T-helper 2 cell treated with Interferon-gamma antibody and Interleukin-4, amounts not matched to agents 100 ng/mL and 5 ng/mL, for 36 hours (primary cell): ENCODE measurements at regions not wholly inside any gene's neighbourhood (a gene's known extent, or its start where the extent isn't known, plus 50 kb on each side); places are given as distances from the start of the nearest gene placed in this dataset.

ENCODE experiments used
- intact Hi-C: fragments of 100-400 bp; cut with micrococcal nuclease; formaldehyde crosslinking; loops from one replicate; pipeline ENCODE4 v1.15.1; 2023

DNA sequence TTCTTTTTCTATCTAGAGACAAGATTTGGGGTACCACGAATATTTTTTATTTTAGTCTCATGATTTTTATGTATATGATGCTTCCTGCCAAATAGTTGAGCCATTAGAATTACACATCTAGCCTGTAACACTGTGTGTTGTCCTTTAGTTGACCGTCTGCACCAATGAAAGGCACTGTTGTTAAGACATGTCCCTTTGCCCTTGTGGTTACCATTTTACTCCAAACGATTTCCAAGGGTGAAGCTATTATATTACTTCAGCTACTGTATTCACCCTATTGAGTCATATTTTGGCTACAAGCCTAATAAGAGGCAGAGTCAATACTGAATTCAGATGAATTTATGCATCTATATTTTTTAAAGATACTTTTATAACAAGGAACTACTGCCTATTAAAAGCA is 207.6 kb downstream of the CETN3 start:
- intact Hi-C loops = no loop called here

DNA sequence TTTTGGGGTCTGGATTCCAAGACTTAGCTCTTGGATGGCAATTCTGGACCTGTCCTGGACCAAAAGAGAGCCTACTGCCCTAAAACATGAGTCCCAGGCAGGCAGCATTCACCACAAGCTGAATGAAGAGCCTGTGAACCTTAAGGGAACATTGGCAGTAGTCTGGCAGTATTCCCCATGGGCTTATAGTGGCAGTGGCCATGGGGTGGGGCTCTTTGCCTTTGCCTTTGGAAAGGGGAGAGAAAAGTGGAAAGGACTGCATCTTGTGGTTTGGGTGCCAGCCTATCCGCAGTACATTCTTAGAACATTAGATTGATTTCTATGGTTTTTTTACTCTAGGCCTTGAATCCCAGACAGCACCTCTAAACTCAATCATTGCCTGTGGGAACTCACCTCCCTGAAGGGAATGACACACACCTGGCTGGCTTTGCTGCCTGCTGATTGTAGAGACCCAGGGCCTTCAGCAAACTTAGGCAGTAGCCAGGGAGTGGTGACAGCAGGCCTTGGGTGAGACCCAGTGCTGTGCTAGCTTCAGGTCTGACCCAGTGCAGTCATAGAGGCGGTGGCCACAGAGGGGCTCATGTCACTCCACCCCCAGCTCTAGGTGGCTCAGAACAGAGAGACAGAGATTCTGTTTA is 216.3 kb downstream of the CETN3 start:
- intact Hi-C loops = no loop called here

DNA sequence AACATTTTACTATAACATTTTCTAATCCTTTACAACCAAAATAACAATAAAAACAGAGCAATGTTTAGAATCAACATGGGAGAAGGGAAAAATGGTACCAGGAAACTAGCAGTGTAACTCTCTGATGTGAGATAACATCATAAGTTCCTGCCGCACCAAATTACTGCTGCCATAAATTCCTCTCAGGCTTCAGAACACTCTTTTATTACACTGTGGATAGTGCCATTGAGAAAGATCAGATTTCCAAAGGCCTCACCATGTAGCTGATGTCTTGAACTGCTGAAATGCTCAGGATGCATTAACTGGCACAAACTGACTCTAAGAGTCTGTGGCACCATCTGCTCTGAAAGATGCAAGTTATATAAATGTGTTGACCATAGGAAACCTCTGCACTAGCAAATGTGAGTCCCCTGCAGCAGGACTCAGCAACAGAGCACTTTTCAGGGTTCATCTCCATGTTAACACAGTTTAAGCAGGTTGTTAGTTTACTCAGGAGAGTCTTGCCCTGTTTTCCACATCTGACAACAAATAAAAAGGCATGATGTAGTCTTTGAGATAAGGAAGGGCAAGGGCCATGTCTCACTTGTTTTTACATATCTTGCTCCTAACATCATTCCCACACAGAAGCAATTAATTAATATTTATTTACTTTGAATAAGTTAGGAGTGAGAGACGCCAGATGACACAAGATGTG is 218.1 kb downstream of the CETN3 start:
- intact Hi-C loops = no loop called here

DNA sequence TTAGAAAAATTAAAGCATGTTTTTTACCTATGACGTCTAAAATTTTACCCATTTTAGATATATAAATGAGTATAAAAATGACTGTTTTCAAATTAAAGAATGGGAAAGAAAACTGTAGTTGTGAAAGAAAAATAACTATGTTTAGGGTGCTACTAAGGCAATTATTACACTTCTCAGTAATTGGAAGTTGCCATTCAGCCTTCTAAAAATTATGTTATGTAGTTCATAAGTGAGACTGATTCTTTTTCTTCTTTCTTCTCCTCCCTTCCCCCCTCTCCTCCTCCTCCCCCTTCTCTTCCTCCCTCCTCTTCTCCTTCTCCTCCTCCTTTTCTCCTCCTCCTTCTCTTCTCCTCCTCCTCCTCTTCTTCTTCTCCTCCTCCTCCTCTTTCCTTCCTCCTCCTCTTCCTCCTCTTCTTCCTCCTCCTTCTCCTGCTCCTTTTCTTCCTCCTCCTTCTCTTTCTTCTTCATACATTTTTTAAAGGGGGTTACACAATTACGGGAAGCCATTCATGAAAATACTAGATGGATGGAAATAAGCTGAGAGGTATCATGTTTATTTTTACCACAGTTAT is 223.6 kb downstream of the CETN3 start:
- intact Hi-C loops = no loop called here

DNA sequence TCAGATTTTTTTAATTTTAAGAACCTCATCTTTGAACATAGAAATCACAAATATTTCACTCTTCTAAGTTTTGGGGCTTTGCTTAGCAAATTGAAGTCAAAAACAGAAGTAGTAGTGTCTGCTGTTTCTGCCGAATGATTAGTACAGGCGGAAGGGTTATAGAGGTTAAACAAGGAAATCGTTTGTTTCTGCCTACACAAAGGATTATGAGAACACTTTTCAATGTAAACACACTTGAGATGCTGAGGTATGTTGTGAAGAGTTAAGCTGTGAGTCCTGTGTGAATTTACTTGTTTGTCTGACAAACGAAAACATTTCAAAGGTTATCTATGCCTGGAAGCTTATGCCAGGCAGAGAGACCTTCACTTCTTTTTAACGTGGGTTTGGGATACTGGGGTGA is 224.8 kb downstream of the CETN3 start:
- intact Hi-C loops = no loop called here

DNA sequence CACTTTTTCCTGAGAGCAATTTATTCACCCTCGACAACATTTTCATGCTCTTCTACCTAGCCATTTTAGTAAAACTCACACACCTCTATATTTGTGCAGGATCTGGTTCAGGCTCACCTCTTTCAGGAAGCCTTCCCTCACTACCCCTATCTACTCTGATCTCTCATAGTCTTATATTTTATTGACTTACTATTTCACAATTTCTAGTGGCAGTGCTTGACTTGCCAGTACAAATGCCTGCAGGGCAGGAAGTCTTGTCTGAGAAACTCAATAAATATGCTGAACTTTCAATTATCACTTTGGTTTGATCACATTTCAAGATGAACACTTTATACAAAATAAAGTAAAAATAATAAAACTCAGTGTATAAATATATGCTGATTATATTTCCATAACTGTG is 226.8 kb downstream of the CETN3 start:
- intact Hi-C loops = no loop called here

DNA sequence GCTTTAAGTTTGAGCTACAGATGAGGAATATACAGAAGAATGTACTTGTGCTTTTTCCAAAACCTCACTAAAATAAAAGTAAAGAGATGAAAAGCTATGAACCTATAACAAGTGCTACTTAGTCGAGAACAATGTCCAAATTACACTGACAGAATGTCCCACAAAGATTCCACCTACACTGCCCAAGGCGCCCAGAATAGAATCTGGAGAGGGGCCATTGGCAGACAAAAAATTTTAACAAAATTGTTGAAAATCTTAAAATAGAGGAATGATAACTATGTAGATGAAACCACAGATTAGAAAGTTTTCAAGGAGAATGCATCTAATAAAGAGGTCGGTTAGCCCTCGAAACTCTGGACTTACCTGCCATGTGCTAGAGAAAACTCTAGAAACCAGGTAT is 235.3 kb downstream of the CETN3 start:
- intact Hi-C loops = no loop called here

DNA sequence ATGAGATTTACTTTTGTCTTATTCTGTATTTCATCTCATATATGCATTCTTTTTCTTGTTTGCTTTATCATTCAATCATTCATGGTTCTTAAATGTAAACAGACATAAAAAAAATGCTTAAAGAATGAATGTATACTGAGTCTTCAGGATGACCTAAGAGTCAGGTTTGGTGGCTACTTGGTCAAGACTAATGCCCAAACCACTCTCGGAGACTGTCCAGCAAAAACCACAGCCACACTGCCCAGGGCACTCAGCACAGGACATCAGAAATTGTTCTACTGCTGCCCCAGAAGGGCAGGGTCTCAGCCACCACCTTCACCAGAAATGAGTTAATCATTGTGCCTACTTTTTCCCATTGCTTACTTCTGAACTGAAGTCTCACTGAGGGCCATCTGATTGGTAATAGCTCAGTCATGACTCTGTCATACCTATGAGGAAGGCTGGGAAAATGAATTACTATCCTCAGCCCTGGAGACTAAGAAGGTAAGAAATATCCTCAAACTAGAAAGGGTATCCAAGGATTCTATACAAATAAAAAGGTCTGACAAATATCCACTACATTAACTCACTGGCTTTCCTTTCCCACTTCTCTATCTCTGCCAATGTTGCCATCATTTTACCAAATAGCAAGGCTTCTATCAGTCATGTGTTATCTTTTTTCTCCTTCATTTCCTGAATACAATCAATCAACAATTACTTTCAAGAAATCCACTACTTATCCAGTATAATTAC is 236.1 kb downstream of the CETN3 start:
- intact Hi-C loops = no loop called here

DNA sequence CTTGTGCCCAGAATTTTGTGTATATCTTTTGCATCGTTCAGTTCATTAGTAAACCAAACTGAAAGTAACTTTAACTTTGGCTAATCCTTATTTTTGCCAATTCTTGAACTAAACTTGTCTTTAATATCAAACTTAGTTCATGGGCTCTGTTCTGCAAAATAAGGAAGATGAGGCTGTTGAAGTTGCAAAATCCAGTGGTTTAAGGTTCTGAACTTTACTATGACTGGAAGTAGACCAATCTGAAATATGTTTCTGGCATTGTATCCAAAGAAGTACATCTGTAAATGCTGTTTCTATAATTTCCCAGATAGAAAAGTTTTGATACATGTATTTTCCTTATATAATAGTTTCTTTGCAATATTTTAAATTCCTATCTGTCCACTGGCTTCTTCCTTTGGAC is 238.1 kb downstream of the CETN3 start:
- intact Hi-C loops = no loop called here

DNA sequence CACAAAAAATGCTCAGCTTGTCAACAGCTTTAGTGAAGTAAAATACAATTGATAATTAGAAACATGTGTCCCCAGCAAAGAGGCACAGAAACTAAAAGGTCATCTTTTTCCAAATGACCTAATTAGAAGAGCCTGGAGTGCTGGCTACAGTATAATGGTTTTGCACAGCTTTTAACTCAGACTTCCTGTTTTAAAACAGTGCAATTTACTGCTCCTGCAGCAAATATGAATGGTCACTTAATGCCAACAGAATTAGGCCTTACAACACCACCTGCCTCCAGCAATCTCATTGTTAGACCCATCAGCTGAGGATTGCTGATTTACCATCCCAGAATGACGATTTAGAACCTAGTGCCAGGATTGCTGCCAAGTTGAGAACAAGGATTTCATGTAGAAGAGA is 239.3 kb downstream of the CETN3 start:
- intact Hi-C loops = no loop called here

DNA sequence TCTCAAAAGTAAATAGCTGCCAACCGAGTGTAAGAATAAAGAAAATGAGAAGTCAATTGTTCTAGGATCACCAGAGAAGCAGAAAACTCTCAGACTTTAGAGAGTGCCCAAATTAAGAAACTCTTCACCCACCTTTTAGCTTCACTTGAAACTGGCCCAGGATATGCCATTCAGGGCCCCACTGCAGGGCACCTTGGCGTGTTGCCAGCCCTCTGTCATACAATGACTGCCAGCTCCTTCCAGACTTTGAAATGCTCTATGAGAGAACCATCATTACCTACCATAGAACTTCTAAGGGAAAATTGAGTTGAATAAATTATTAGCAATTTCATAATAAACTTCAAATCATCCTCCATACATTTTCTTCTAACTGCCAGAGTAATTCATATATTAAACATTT is 240.5 kb downstream of the CETN3 start:
- intact Hi-C loops = no loop called here

DNA sequence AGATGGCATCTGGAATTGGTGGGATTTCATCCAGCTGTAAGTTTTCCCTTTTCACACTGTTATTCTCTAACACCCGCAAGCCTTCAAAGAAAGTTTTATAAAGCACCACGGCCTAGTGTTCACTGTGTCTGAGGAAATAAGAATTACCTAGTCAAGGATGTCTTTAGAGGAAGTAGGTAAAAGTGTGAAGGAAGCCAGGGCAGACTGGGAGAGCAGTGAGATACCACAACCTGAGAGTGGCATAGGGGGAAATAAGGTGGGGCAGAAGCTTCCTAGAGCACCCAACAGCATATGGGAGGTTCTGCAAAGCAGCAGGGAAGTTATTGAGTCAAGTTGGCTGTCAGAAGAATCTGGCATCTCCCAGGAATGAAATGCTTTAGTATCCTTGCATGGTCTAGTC is 241.2 kb downstream of the CETN3 start:
- intact Hi-C loops = no loop called here

DNA sequence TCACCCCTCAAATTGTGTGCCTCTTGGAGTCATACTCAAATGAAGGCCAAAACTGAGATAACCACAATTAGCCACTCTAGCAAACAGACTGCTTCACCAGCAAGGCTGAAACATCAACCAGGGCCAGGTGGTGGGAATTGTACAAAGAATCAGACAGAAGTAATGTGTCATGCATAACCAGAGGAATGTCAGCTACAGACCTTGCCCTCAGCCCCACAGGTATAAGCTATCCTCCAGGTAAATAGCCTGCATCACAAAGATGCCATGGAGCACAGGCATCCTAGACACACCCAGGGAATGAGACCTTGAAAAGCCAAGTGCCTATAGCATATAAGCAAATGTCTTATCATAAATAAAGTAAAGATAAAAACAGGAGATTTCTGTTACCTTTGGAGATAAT is 242.7 kb downstream of the CETN3 start:
- intact Hi-C loops = no loop called here

DNA sequence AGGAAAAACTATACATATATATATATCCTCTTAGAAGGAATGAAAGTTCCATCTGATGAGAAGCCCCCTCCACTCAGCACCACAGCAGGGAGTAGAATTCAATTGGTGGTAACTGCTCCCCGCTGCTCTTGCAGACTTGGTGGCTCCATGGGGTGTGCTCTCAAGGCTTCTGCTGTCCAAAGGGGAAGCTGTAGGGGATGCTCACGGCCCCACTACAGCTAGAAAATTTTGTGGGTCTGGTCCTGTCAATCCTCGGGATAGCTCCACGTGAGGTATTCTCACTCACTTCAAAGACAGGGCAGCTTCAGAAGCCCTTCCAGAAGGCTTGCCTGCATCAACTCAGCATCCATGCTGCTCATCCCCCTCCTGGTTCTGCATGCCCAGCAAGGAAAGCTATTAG is 247.2 kb downstream of the CETN3 start:
- intact Hi-C loops = no loop called here

DNA sequence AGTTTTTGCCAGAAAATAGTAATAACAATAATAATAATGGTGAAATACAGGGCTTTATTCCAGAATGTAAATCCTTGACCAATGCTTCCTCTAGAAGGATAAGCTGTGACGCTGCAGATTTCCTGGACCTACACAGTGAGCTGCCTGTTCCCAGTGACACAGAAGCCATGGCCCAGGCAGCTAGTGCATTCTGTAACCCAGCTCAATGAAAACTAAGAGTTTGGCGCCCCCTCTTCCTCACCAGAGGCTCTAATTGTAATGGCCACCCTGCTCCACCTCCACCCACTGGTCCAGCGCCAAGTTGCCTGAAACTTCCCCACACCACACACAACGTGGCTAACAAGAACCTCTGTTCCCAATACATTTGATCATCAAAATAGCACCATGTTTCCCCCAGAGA is 248.1 kb downstream of the CETN3 start:
- intact Hi-C loops = no loop called here

DNA sequence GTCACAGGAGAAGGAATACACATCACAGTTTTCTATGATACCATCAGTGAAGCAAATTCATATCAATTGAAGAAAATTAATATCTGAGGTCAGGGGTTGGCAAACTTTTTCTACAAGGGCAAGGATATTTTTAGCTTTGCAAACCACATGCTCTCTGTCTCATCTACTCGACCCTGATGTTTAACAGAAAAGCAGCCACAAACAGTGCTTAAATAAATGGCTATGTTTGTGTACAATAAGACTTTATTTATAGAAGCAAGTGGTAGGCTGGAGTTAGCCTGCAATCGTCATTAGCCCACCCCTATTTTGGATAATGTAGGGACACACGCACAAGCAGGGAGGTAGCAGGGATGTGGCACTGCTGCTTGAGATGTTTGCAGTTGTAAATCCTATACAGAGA is 251.4 kb downstream of the CETN3 start:
- intact Hi-C loops = no loop called here

DNA sequence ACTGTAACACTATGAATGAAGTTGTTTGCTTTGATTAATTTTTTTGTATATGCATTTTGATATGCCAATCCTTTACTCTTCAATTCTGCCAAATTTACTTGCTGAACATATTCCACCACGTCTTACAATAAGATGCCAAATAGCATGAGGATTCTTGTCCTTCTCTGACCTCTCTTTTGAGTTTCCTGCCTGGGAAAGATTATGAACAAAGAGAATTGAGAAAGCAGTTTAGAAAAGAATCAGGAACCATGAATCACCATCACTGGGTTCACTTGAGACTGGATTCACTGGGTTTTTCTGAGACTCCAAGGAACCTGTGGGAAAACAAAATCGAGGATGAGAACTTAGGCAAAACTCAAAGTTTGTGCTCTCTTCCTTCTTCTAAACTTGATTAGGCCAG is 256.5 kb downstream of the CETN3 start:
- intact Hi-C loops = no loop called here

DNA sequence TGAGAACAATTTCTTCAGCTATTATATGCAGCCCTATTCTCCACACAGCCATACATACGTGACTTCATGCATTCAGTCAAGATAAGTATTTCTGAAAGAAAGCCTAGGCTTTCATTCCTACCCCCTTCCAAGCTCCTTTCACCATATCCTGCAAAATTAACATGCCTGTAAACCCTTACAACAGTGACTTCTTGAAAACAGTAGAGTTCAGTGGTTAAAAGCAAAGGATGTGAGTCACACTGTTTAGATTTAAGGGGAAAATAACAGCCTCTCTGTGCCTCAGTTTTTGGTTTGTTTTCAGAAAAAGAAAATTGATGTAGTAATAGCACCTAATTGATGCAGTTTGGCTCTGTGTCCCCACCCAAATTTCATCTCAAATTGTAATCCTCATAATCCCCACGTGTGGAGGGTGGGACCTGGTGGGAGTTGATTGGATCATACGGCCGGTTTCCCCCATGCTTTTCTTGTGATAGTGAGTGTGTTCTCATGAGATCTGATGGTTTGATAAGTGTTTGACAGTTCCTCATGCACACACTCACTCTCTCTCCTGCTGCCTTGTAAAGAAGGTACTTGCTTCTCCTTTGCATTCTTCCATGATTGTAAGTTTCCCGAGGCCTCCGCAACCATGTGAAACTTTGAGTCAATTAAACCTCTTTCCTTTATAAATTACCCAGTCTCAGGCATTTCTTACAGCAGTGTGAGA is 264.8 kb downstream of the CETN3 start:
- intact Hi-C loops = no loop called here

DNA sequence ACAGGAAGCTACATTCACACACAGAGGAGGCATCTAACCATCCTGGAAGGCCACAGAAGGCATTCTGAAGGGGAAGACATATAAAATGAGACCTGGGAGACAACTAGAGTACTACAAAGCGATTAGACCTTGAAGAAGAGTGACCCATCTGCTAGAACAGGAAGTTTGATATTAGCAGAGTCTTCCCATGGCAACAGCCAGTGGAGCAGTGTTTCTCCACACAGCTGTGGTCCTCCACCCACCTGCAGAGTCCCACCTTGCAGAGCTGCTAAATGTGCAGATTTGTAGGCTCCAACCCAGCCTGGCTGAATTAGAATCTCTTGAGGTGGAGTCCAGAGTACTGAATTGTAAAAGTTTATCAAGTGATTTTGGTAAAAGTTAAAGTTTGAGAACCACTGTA is 267.0 kb downstream of the CETN3 start:
- intact Hi-C loops = no loop called here

DNA sequence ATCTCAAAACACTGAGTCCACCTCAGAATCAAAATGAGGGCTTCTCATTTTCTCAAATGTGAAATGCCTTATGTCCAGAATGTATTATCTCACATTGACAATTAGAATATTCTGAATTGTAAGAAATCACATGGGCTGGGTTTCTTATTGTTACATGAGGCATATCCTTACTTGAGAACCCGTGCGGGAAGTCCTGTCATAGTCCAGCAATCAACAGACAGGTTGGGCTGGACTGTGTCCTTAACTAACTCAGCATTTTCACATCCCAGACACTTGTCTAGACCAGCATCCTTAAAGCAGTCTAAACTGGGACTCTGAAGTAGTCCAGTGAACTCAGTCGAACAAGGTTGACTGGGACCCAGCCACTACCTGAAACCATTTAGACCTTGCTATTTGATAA is 267.6 kb downstream of the CETN3 start:
- intact Hi-C loops = no loop called here

DNA sequence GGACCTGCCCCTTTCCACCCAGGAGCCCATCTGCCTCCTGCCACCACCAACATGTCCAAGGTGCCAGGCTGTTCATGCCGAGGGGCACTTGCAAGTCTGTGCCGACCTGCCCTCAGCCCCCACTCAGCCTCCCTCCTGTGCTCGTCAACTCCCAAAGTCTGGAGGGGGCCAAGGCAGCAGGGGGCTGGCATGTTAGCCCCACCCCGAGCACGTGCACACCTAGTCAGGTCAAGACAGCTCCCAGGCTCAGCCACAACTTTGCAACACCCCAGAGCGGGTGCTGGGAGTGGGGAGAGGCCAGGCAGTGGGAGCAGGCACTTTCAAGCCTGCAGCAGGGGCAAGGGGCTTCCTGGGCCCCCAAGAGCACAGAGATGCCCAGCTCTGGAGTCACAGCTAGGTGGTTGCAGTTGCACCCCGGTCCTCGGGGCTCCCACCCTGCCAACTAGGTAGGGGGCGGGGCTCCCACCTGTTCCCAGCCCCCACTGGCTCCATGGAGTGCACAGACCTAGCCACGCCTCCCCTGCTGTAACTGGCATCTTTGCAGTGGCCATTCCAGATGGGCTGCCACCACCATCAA is 272.5 kb downstream of the CETN3 start:
- intact Hi-C loops = no loop called here
